ENCODE measurements at regions not wholly inside any gene's neighbourhood (a gene's known extent, or its start where the extent isn't known, plus 50 kb on each side); places are given as distances from the start of the nearest gene placed in this dataset.
A peak's percentile ranks its signal among the peaks of the same experiment; 100 is the strongest.
"Not testable (repeated sequence)": the region's sequence is repeated elsewhere in the genome, so short reads cannot be mapped to it uniquely, and the experiment has no call there.

DNA sequence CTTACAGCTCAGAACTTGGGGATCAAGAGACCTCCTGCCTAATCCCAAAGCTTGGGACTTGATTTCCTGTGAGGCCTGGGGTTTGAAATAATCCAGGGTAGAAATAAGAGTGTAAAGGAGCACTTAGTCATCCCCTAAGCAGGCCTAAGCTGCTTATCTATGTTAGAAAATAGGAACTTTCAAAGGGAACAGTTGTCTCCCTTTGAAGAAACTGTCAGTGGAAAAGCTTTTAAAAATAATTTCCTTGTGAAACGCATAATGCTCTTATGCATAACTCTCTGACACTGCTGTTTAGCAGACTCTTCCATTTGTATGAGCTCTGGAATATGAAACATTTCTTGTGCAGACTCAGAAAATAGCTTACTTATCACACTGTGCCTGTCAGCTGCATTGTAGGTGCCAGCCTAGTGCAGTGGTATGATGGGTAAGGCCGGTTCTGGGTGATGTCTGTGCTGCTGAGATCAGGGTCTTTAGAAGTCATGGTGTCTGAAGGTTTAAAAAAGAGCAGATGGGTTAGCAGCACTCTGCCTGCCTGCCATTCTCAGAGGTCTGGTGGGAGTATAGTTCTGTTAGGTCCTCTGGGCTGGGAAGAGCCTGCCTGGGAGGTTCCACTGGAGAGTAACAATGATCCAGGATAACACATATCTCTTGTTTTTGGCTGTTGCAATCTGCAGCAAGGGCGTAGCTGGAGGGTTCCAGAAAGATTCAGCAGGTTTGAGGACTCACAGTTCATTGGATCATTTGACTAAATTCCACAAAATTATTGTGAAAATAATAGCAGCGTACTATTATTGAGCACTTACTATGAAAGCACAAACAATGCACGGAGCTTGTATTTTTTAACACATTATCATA, 283.2 kb upstream of the MEX3C start:
- no peak for DNase-seq

DNA sequence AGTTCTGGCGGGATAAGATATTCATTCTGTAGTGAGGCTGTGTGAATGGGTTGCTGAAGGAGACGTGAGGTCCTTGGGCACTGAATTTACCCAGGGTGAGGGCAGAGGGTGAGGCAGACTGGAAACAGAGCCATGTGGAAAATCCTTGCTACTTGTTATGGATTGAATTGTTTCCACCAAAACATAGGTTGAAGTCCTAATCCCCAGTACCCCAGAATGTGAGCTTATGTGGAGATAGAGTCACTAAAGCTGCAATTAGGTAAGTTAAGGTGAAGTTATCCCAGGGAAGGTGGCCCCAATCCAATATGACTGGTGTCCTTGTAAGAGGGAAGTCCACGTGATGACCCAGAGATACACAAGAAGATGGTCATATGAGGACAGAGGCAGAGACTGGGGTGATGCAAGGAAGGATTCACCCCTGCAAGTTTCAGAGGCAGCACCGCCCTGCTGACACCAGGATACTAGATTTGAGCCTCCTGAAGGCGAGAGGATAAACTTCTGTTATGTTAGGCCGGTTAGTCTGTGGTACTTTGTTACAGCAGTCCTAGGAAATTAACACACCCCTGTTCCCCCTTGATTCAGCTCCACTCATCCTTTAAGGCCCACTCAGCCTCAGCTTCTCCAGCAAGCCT, 289.4 kb upstream of the MEX3C start:
- no peak for TF ChIP-seq POLR2A (IDR thresholded peaks at IDR 0.05; ENCODE audit: low read length)
- no peak for TF ChIP-seq GATA1 (IDR thresholded peaks at IDR 0.05; ENCODE audit: low read depth, low read length)
- DNase-seq: peak in 1 of 2 experiments; percentile 31

More for the DNA sequence above, 283.2 kb upstream of the MEX3C start:
- TF ChIP-seq POLR2A (IDR thresholded peaks at IDR 0.05; ENCODE audit: low read length) (no peak), GATA1 (IDR thresholded peaks at IDR 0.05; ENCODE audit: low read depth, low read length) (no peak)

DNA sequence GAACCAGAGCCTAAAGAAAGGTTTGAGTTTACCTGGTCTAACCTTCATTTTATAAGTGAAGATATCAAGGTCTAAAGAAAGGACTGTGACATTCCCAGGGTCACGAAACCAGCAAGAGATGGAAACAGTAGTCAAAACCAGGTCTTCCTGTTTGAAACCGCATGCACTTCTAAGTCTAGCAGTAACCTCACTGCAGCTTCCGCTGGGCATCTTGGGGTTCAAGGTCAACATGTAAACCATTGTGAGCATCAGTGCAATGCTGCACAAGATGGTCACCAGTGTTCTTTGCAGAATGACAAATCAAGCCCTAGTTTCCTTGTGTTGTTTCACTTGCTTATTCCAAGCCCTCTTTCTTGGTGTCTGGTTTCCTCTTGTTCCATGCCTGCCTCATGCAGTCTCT, 292.9 kb upstream of the MEX3C start:
- no peak for DNase-seq
- no peak for TF ChIP-seq GATA1 (IDR thresholded peaks at IDR 0.05; ENCODE audit: low read depth, low read length)
- TF ChIP-seq POLR2A (IDR thresholded peaks at IDR 0.05; ENCODE audit: low read length): no peak

DNA sequence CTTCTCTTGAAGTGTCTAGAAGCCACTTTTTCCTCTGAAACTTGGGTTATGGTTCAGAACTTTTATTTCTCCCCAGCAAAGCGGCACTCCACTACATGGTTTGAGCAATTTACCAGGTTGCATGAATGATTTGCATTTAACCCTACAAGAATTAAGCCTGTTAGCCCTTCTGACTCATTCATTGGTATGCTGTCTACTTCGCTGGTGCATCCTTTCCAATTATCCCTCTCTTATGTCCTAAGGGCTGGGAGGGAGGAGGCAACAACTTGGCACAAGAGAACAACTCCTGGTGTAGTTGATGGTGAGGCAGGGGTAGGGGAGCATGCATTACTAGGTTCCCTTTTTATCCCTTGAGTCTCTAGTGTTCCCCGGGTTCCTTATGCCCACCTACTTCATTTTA, 293.4 kb upstream of the MEX3C start:
- TF ChIP-seq GATA1 (IDR thresholded peaks at IDR 0.05; ENCODE audit: low read depth, low read length) (no peak), POLR2A (IDR thresholded peaks at IDR 0.05; ENCODE audit: low read length) (no peak)
- DNase-seq: no peak

DNA sequence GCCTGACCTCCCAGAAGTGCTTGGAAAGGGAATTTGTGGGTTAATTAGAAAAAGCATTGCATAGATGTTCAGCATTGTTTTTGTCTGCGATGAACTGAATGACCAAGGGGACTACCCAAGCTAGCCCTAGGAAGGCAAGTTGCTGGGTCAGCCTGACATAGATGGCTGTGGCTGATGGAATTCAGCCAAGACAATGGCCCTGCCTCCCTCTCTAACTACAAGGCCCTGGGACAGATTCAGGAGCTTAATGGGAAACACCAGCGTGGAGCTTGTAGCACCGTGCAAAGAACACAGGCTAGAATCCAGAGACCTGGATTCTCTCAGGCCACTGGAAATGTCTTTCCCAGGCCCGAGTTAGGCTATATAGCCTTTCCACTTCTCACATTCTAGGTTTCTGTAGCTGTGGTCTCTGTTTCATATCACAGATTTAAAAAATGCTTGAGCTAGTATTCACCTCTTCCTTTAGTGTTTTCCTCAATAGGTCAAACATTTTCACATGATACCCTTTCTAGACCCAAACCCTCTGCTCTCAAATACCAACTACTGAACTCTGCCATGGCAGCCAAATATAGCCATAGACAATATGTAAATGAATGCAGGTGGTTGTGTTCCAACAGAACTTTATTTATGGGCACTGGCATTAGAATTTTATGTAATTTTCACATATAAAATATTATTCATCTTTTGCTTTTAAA, 294.3 kb upstream of the MEX3C start:
- DNase-seq: no peak
- no peak for TF ChIP-seq GATA1 (IDR thresholded peaks at IDR 0.05; ENCODE audit: low read depth, low read length)
- no peak for TF ChIP-seq POLR2A (IDR thresholded peaks at IDR 0.05; ENCODE audit: low read length)

DNA sequence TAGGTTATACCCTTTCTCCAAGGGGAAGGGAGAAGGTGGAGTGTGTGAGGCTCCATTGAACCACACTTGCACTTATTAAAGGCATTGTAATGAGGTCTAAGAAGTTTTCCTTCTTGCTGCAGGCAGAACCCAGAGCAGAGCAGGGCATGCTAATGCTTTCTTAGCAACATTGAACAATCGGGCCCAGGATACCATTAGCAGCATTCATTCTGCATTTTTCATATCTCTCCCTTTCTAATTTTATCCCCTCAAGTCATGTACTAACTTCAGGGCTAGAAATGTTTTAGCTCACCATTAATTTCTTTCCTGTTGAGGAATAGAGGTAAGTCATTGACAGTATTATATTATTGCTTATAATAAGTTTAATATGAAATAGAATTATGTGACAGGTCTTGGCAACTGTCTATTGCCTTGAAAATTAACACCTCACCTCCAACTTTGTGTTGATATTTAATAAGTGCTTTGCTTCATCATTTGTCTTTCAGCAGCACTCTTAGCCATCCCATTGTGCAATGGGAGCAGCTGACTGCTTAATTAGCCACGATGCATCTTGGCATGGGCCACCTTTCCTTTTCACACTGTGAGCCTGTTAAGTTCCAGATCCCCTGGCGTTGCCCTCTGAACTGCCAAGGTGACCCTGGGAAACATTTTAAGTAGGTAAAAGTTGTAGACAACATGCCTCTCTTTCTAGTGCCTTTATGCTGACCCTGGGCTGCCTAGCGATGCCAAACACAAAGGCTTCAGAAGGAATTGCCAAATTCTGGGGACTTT, 300.8 kb upstream of the MEX3C start:
- no peak for DNase-seq
- TF ChIP-seq POLR2A (IDR thresholded peaks at IDR 0.05; ENCODE audit: low read length) (no peak), GATA1 (IDR thresholded peaks at IDR 0.05; ENCODE audit: low read depth, low read length) (no peak)

DNA sequence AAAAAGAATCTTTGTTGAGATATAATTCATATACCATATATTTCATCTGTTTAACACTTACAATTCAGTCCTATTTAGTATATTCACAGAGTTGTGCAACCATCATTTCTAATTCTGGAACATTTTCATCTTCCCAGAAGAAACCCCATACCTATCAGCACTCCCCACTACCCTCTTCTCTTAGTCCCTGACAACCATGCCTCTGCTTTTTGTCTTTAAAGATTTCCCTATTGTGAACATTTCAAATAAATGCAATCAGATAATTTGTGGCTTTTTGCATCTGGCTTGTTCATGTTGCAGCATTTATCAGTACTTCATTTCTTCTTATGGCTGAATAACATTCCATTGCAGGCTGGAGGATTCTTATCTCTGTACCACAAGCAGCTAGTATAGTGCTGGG, 305.9 kb upstream of the MEX3C start:
- TF ChIP-seq POLR2A (IDR thresholded peaks at IDR 0.05; ENCODE audit: low read length): no peak
- no peak for TF ChIP-seq GATA1 (IDR thresholded peaks at IDR 0.05; ENCODE audit: low read depth, low read length)
- DNase-seq: no peak

DNA sequence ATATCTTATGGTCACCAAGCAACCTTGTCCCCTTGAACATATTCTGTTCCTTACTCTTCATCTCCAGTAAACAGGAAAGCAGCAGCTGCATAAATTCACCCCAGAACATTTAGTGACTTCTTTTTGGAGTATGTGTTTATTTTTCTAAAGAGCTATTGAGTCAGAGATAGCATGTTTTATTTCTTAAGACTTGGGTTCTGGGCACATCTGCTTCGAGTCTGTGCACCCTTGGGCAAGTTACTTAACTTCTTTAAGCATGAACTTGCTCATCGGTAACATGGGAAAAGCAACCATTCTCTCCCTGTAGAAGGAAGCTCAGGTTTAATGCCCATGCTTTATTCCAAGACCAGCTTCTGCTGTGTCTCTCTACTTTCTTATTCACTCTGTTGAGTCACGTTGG, 309.3 kb upstream of the MEX3C start:
- DNase-seq: no peak
- TF ChIP-seq GATA1 (IDR thresholded peaks at IDR 0.05; ENCODE audit: low read depth, low read length) (no peak), POLR2A (IDR thresholded peaks at IDR 0.05; ENCODE audit: low read length) (no peak)

DNA sequence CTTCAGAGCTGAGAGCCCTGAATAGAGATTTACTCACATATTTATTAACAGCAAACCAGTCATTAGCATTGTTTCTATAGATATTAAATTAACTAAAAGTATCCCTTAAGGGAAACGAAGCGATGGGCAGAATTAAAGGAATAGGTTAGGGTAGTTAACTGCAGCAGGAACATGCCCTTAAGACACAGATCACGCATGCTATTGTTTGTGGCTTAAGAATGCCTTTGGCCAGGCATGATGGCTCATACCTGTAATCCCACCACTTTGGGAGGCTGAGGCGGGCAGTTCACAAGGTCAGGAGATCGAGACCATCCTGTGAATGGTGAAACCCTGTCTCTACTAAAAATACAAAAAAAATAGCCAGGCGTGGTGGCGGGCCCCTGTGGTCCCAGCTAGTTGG, 310.9 kb upstream of the MEX3C start:
- not testable (repeated sequence) for DNase-seq

DNA sequence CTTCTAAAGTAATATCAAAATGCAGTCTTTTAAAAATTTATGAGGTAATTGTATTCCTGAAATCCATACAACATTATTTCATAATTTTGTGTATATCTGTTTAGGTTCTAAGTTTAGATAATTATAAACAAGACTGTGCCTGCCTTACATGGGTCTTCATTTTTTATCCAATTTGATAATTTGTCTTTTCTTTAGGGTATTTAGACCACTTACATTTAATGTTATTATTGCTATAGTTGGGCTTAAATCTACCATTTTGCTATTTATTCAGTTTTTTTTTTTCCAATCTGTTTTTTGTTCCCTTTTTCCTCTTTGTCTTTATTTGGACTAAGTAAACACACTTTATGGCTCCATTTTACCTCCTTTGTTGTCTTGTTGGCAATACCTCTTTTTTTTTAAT, 312.5 kb upstream of the MEX3C start:
- no peak for DNase-seq
- no peak for TF ChIP-seq GATA1 (IDR thresholded peaks at IDR 0.05; ENCODE audit: low read depth, low read length)
- TF ChIP-seq POLR2A (IDR thresholded peaks at IDR 0.05; ENCODE audit: low read length): no peak

DNA sequence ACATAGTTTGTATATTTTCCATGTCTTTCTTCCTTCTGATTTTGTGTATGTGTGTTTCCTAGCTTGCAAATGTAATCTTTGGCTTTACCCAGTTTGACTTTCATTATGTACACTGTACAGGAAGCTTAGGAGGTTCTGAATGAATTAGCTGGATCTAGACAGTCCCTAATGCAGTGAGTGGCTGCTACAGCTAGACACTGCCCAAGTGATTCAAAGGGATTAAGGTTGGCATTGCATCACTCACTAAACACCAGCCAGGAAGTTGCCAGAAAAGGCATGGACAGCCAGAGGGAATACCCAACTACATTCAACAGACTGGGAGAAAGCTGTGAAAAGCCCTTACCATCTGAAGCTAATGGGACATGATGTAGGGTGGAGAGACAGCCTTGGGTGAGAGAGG, 316.0 kb upstream of the MEX3C start:
- no peak for DNase-seq
- TF ChIP-seq POLR2A (IDR thresholded peaks at IDR 0.05; ENCODE audit: low read length) (no peak), GATA1 (IDR thresholded peaks at IDR 0.05; ENCODE audit: low read depth, low read length) (no peak)

DNA sequence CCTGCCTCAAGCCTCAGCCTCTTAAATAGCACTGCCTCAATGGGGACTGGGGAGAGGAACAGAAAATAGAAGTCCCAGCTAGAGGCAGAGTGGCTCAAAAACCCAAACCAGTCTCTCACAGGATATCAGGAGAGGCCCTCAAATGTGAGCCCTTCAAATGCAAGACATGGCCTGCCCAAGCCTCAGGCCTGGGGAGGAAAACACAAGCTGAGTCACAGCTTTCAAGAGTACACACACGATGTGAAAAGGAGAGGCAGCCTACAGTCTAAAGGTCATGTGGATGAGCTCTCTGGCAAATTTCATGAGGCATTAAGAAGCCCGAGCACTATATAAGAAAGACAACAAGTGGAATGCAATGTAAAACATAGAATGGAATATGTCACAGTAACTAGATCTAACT, 316.6 kb upstream of the MEX3C start:
- no peak for DNase-seq
- no peak for TF ChIP-seq GATA1 (IDR thresholded peaks at IDR 0.05; ENCODE audit: low read depth, low read length)
- TF ChIP-seq POLR2A (IDR thresholded peaks at IDR 0.05; ENCODE audit: low read length): no peak

DNA sequence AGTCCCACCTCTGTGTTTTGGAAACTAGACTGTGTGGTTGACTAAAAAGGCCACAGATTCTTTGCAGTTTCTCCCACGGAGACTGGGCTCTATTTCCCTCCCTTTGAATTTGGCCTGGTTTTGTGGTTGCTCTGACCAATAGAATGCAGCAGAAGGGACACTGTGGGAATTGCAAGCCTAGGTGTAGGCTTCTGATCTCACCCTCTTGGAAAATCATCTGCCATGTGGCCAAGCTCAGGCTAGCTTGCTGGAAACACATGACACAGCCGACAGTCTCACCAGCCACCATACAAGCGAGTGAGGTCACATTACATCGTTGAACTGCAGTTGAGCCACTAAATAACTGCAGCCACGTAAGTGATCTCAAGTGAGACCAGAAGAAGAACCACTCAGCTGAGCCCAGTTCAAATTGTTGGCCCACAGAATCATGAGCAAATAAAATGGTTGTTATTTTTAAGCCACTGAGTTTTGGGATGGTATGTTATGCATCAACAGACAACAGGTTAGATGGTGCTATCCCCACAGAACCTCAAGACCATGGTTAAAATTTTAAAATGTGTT, 319.1 kb upstream of the MEX3C start:
- DNase-seq: no peak
- no peak for TF ChIP-seq POLR2A (IDR thresholded peaks at IDR 0.05; ENCODE audit: low read length)
- TF ChIP-seq GATA1 (IDR thresholded peaks at IDR 0.05; ENCODE audit: low read depth, low read length): no peak

DNA sequence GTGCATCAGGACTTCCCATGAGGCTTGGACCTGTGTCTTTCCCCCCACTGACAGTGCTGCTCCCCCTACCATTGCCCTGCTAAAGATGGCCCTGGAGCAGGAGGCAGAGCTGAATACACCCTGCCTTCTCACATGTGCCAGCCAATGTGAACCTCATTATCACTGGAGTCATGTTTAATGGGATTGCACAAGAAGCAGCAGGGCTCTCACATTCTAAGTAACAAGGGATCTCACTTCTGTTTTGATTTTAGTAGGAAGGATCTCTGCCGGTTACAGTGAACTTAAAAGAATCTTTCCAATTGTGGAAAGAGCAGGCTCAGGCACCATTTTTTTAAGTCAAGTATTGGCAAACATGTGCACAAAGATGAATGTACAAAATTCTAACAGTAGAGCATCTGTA, 322.1 kb upstream of the MEX3C start:
- no peak for DNase-seq
- TF ChIP-seq POLR2A (IDR thresholded peaks at IDR 0.05; ENCODE audit: low read length): no peak
